Mesothelial cell of epicardium (in vitro differentiated cells): ENCODE measurements at regions not wholly inside any gene's neighbourhood (a gene's known extent, or its start where the extent isn't known, plus 50 kb on each side); places are given as distances from the start of the nearest gene placed in this dataset.

ENCODE experiments used
- DNase-seq, 2 experiments: peaks; one replicate each; pipeline ENCODE4 v3.0.0; 2021; ENCODE audit warnings: low spot score in 2 of 2; ENCODE audit not compliant: unreplicated experiment in 2 of 2
- H3K27ac Mint-ChIP-seq: 2 replicates; pipeline ENCODE4 v1.8.0; 2021; ENCODE audit warnings: mixed read lengths
- H3K27me3 Mint-ChIP-seq: 2 replicates; pipeline ENCODE4 v1.8.0; 2021; ENCODE audit warnings: low read depth, mixed read lengths
- H3K36me3 Mint-ChIP-seq: 2 replicates; pipeline ENCODE4 v1.8.0; 2021; ENCODE audit warnings: mixed read lengths
- H3K4me1 Mint-ChIP-seq: 2 replicates; pipeline ENCODE4 v1.8.0; 2021; ENCODE audit warnings: mixed read lengths
- H3K4me3 Mint-ChIP-seq: 2 replicates; pipeline ENCODE4 v1.8.0; 2021; ENCODE audit warnings: mild to moderate bottlenecking, moderate library complexity, mixed read lengths
- H3K9me3 Mint-ChIP-seq: 2 replicates; pipeline ENCODE4 v1.8.0; 2021; ENCODE audit warnings: mixed read lengths
- CTCF ChIP-seq: fragments of 200-600 bp; sonication (generic); IDR thresholded peaks from one replicate; pipeline ENCODE4 v1.5.0; 2021; ENCODE audit warnings: antibody characterized with exemption; ENCODE audit not compliant: unreplicated experiment

- DNase-seq, result no peak
- no peak for TF ChIP-seq CTCF
- H3K9me3 Mint-ChIP-seq, result no peaks in the 10 kb centered on the region
- no peak overlapping the region for H3K4me3 Mint-ChIP-seq
- peaks cover 3% of the 10 kb centered on the region for H3K27me3 Mint-ChIP-seq
- no peak overlapping the region for H3K27ac Mint-ChIP-seq
- H3K36me3 Mint-ChIP-seq, result no peaks in the 10 kb centered on the region
- H3K4me1 Mint-ChIP-seq, result no peaks in the 10 kb centered on the region
Measured at GRCh38 chr11:70736461-70736860, 338.1 kb downstream of the CTTN start.

- Mint-ChIP-seq H3K4me1 (no peaks in the 10 kb centered on the region), H3K27me3 (peaks cover 6% of the 10 kb centered on the region), H3K4me3 (no peak overlapping the region), H3K36me3 (no peaks in the 10 kb centered on the region), H3K27ac (no peak overlapping the region), H3K9me3 (no peaks in the 10 kb centered on the region)
- no peak for TF ChIP-seq CTCF
- DNase-seq, result no peak
Measured at GRCh38 chr11:70736937-70737640, 338.8 kb downstream of the CTTN start.

- no peak for DNase-seq
- Mint-ChIP-seq H3K27me3 (peaks cover 11% of the 10 kb centered on the region), H3K4me3 (no peak overlapping the region), H3K27ac (no peak overlapping the region), H3K9me3 (no peaks in the 10 kb centered on the region), H3K36me3 (no peaks in the 10 kb centered on the region), H3K4me1 (peaks cover 8% of the 10 kb centered on the region)
- TF ChIP-seq CTCF, result no peak
Measured at GRCh38 chr11:70737816-70738630, 339.7 kb downstream of the CTTN start.

- H3K4me3 Mint-ChIP-seq, result no peak overlapping the region
- TF ChIP-seq CTCF, result no peak
- no peaks in the 10 kb centered on the region for H3K36me3 Mint-ChIP-seq
- peaks cover 16% of the 10 kb centered on the region for H3K27me3 Mint-ChIP-seq
- H3K4me1 Mint-ChIP-seq, result peaks cover 8% of the 10 kb centered on the region
- H3K9me3 Mint-ChIP-seq, result no peaks in the 10 kb centered on the region
- no peak for DNase-seq
- no peak overlapping the region for H3K27ac Mint-ChIP-seq
Measured at GRCh38 chr11:70738661-70739060, 340.3 kb downstream of the CTTN start.

GRCh38 chr11:70739091-70739490 is 340.8 kb downstream of the CTTN start:
- H3K9me3 Mint-ChIP-seq, result no peaks in the 10 kb centered on the region
- peaks cover 18% of the 10 kb centered on the region for H3K27me3 Mint-ChIP-seq
- H3K4me1 Mint-ChIP-seq, result peaks cover 8% of the 10 kb centered on the region

More at GRCh38 chr11:70739091-70739490, 340.8 kb downstream of the CTTN start:
- DNase-seq, result no peak
- H3K27ac Mint-ChIP-seq, result no peak overlapping the region
- no peak overlapping the region for H3K4me3 Mint-ChIP-seq
- TF ChIP-seq CTCF, result no peak
- H3K36me3 Mint-ChIP-seq, result no peaks in the 10 kb centered on the region
